ENCODE measurements at regions not wholly inside any gene's neighbourhood (a gene's known extent, or its start where the extent isn't known, plus 50 kb on each side); places are given as distances from the start of the nearest gene placed in this dataset.
"Not testable (repeated sequence)": the region's sequence is repeated elsewhere in the genome, so short reads cannot be mapped to it uniquely, and the experiment has no call there.

- no CpG with 5 or more reads among the region's 5 CpGs for WGBS, 2 experiments (ENCODE audit: extremely low coverage in 2 of 2, insufficient read length in 1 of 2)
- H3K27me3 ChIP-seq (ENCODE audit: control insufficient read depth, insufficient read depth, low read length); H4K91ac ChIP-seq (ENCODE audit: insufficient read depth, low read depth, low read length); H3K4ac ChIP-seq (ENCODE audit: low read depth, low read length); H3K4me2 ChIP-seq (ENCODE audit: low read depth, low read length); H3K23ac ChIP-seq (ENCODE audit: low read depth, low read length); dilution Hi-C loops (cut with HindIII; ENCODE audit: low sequenced_read_pairs, unreplicated experiment); H4K5ac ChIP-seq (ENCODE audit: low read depth, low read length); H2BK15ac ChIP-seq (ENCODE audit: low read depth, low read length); intact Hi-C loops (cut with micrococcal nuclease); POLR2A ChIA-PET (ENCODE audit: unreplicated experiment); DNase-seq; H3K36me3 ChIP-seq (ENCODE audit: control insufficient read depth, insufficient read depth, low read length); H2AFZ ChIP-seq (replicated peaks; ENCODE audit: low read length, poor library complexity); H2AK5ac ChIP-seq (ENCODE audit: low read depth, low read length); ATAC-seq (ENCODE audit: low read depth); H3K9me3 ChIP-seq (ENCODE audit: control insufficient read depth, insufficient read depth, low read length); H3K56ac ChIP-seq (ENCODE audit: extremely low read depth, insufficient read depth, low read length); H2BK120ac ChIP-seq (ENCODE audit: low read depth, low read length); CTCF ChIA-PET; H3K4me3 ChIP-seq (ENCODE audit: insufficient read depth, low read depth, low read length); H2AK9ac ChIP-seq (replicated peaks; ENCODE audit: low read depth, low read length, poor library complexity); H2BK20ac ChIP-seq (ENCODE audit: low read depth, low read length); H3K14ac ChIP-seq (replicated peaks; ENCODE audit: low read depth, low read length); BruUV-seq (replicated peaks); H4K8ac ChIP-seq (ENCODE audit: low read depth in 2 of 2, low read length in 2 of 2); H3K18ac ChIP-seq (ENCODE audit: low read depth, low read length); H3K9ac ChIP-seq (ENCODE audit: low read depth, low read length); H2BK5ac ChIP-seq (ENCODE audit: low read depth, low read length, poor library complexity, severe bottlenecking); H3K9me1 ChIP-seq (ENCODE audit: insufficient read depth, low read length); H3K27ac ChIP-seq (ENCODE audit: insufficient read depth, low read length); in situ Hi-C loops (cut with MboI; ENCODE audit: low sequenced_read_pairs); H3K4me1 ChIP-seq (ENCODE audit: control insufficient read depth, insufficient read depth, low read length): not testable (repeated sequence)
- H4K20me1 ChIP-seq (ENCODE audit: insufficient read depth, low read length) = peaks cover 48% of the 10 kb centered on the region
- peaks cover 5 to 30% of the 10 kb centered on the region in 2 experiments; a peak in 2 of 4 replicates for H3K79me1 ChIP-seq (ENCODE audit: low read depth in 1 of 2, low read length in 2 of 2)
Observed at GRCh38 chr2:111424851-111425309, 304.2 kb downstream of the BCL2L11 start.

GRCh38 chr2:111425789-111426201 lies 305.1 kb downstream of the BCL2L11 start:
- H2BK15ac ChIP-seq (ENCODE audit: low read depth, low read length); H2BK5ac ChIP-seq (ENCODE audit: low read depth, low read length, poor library complexity, severe bottlenecking); H2BK120ac ChIP-seq (ENCODE audit: low read depth, low read length); H4K5ac ChIP-seq (ENCODE audit: low read depth, low read length); H3K27ac ChIP-seq (ENCODE audit: insufficient read depth, low read length); H3K27me3 ChIP-seq (ENCODE audit: control insufficient read depth, insufficient read depth, low read length); H3K4me2 ChIP-seq (ENCODE audit: low read depth, low read length); H2AK5ac ChIP-seq (ENCODE audit: low read depth, low read length); intact Hi-C loops (cut with micrococcal nuclease); H3K4ac ChIP-seq (ENCODE audit: low read depth, low read length); H3K23ac ChIP-seq (ENCODE audit: low read depth, low read length); H4K8ac ChIP-seq (ENCODE audit: low read depth in 2 of 2, low read length in 2 of 2); H3K9me3 ChIP-seq (ENCODE audit: control insufficient read depth, insufficient read depth, low read length); CTCF ChIA-PET; H3K14ac ChIP-seq (replicated peaks; ENCODE audit: low read depth, low read length); H2AK9ac ChIP-seq (replicated peaks; ENCODE audit: low read depth, low read length, poor library complexity); ATAC-seq (ENCODE audit: low read depth); H3K18ac ChIP-seq (ENCODE audit: low read depth, low read length); H2BK20ac ChIP-seq (ENCODE audit: low read depth, low read length); H3K4me1 ChIP-seq (ENCODE audit: control insufficient read depth, insufficient read depth, low read length); dilution Hi-C loops (cut with HindIII; ENCODE audit: low sequenced_read_pairs, unreplicated experiment); H3K9me1 ChIP-seq (ENCODE audit: insufficient read depth, low read length); BruUV-seq (replicated peaks); H3K9ac ChIP-seq (ENCODE audit: low read depth, low read length); H3K36me3 ChIP-seq (ENCODE audit: control insufficient read depth, insufficient read depth, low read length); H3K56ac ChIP-seq (ENCODE audit: extremely low read depth, insufficient read depth, low read length); H3K4me3 ChIP-seq (ENCODE audit: insufficient read depth, low read depth, low read length); POLR2A ChIA-PET (ENCODE audit: unreplicated experiment); H4K91ac ChIP-seq (ENCODE audit: insufficient read depth, low read depth, low read length); DNase-seq; in situ Hi-C loops (cut with MboI; ENCODE audit: low sequenced_read_pairs); H2AFZ ChIP-seq (replicated peaks; ENCODE audit: low read length, poor library complexity): not testable (repeated sequence)
- Histone ChIP-seq H4K20me1 (ENCODE audit: insufficient read depth, low read length) (peaks cover 46% of the 10 kb centered on the region), H3K79me1 (ENCODE audit: low read depth in 1 of 2, low read length in 2 of 2) (peaks cover 5 to 27% of the 10 kb centered on the region in 2 experiments; a peak in 2 of 4 replicates)
- WGBS, 2 experiments (ENCODE audit: extremely low coverage in 2 of 2, insufficient read length in 1 of 2) = no CpG with 5 or more reads among the region's 4 CpGs
